ENCODE measurements at regions not wholly inside any gene's neighbourhood (a gene's known extent, or its start where the extent isn't known, plus 50 kb on each side); places are given as distances from the start of the nearest gene placed in this dataset.
"Not testable (repeated sequence)": the region's sequence is repeated elsewhere in the genome, so short reads cannot be mapped to it uniquely, and the experiment has no call there.

DNA sequence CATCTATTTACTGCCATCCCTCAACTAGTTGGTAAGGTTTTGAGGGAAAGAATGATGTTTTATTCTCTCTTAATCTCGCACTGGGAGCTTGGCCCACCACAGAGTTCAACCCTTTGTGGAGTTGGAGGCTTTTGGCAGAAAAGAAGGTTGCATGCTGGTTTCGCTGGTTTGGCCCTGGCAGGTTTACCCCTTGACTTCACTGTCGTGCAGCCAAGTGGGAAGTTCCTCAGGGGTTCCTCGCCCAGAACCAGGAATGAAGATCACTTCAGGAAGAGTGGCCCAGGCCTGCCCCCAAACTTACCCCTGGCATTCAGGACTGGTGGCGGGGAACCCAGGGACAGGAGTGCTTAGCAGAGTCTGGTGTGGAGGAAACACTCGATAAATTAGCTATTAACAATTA, 103.1 kb upstream of the LYZL2 start:
- DNase-seq (ENCODE audit: low read depth), result no peak

DNA sequence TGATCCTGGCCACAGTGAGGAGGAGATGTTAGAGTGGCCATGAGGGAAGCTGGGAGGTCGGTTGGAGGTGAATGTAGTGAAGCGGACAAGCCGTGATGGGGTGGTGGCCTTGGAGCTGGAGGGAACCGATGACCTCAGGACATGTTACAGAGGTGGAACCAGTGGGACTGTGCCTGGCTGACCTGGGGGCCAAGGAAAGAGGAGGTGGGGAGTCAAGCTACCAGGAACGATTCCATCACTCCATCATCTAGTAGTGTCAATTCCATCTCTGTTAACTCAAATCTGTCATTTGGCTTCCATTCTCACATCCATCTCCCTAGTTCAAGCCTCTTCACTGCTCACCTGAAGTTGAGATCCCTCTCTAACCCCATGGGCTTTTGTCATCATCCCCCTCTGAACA, 102.4 kb upstream of the LYZL2 start:
- DNase-seq (ENCODE audit: low read depth), result no peak

DNA sequence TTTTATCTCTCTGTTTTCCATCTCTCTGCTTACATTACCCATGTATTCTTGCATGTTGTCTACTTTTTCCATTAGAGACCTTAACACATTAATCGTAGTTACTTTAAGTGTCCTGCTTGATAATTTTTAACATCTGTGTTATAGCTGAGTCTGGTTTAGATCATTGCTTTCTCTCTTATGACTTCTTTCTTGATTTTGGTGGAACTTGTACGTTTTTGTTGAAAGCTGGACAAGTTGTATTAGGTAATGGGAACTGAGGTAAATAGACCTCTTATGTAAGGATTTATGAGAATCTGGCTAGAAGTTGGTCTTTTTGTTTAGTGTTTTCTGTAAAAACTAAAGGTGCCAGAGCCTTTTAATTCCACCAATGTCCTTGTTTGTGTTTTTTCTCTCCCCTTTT, 100.8 kb upstream of the LYZL2 start:
- no peak for DNase-seq (ENCODE audit: low read depth)

DNA sequence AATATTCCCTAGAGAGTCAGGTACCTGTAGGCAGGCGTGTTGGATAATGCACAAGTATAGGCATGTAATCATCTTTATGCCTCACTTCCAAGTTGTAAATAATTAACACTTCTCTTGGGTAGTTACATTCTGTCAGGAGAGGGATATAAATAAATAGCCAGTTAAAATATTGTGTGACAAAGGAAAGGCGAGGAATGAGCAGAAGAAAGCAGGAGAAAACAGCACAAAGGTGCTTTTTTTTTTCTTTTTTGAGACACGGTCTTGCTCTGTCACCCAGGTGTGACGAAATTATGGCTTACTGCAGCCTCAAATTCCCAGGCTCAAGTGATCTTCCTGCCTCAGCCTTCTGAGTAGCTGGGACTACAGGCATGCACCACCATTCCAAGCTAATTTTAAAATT, 99.2 kb upstream of the LYZL2 start:
- DNase-seq (ENCODE audit: low read depth), result no peak

DNA sequence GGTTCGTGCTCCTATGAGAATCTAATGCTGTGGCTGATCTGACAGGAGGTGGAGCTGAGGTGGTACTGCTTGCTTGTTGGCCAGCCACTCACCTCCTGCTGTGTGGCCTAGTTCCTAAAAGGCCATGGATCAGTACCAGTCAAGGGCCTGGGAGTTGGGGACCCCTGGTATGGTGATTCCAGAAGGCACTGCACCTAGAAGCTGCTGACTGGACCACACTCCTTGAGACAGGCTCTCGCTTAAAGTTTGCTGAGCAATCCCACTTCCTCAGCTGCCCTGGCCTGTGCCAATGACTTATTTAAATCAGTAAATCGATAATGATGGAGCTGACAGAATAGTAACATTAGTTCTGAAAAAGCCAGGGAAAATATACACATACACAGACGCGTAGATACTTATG, 98.6 kb upstream of the LYZL2 start:
- no peak for DNase-seq (ENCODE audit: low read depth)

DNA sequence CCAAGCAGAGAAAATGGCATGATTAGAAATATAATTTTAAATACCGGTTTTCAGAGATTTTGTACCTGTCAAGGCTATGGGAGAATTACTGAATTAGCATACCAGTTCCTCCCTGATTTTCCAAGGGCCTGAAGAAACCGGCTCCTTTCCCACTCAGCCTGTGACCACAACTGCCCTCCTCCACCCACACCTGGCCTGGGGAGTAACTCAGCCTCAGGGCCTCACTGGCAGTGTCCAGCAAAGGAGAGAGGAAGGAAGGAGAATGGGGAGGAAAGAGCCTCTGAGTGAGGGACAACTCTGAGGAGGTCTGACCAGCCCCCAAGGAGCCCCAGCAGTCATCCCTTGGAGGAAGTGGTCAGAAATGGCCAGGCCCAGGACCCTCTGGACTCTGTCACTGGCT, 98.0 kb upstream of the LYZL2 start:
- DNase-seq (ENCODE audit: low read depth), result no peak

DNA sequence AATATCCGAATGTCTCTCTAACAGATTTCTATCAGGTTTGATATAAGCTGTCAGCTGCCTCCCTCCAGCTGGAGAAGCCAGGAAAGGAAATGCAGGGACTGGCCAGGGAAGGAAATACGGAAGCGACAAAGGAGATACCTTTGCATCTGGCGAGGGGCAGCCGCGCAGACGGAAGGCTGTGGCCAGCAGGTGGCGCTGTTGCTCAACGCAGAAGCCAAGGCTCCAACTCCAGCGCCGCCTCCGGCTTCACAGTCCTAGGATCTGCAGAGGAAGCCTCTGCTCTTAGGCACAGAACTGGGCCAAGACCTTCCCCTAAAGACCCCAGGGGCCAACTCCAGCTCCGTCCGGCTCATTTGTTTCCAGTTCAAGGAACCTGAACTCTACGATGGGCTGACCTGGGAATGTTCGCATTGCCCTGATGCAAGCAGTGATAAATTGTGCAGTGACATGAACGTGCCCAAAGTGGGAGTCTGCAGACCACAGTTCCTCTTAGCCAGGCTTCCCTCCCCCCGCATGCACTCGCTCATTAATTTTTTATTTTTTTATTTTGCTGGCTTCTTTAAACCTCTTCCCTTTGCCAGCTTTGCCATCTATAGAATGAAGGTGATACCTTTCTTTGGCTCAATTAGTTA, 97.3 kb upstream of the LYZL2 start:
- peak; percentile 69 for DNase-seq (ENCODE audit: low read depth)

DNA sequence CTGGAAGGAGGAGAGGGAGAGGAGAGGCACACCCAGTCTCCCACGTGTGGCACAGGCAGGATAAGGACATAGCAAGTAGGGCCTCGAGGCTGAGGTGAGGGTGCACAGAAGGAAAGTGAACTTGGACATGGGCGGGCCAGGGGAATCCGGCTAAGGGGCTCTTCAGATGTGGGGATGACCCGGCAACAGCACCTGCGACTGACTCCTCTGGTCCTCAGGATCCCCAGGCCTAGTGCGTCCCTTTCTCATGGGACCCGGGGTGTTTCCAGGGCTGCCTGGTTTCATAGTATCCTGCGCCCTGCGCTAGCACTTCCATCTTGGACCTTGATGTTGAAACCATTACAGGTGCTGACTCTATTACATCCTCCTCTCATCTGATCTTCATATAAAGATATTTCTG, 96.1 kb upstream of the LYZL2 start:
- DNase-seq (ENCODE audit: low read depth), result no peak

DNA sequence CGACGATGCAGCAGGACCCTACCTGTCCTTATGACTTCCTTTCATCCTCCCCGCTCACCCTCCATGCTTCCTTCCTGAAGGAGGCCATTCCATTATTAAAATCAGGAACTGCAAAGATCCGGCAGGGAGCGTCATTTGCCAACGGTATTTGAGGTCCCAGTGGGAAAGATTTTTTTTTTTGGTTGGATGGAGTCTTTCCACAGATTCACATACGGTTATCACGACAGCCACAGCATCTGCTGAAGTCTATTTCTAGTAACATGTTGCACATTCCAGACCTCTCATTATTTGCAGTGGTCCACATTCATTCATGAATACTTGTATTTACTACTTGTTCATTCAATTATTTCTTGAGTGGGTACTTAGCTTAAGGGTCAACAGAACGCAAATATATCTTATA, 94.7 kb upstream of the LYZL2 start:
- no peak for DNase-seq (ENCODE audit: low read depth)

DNA sequence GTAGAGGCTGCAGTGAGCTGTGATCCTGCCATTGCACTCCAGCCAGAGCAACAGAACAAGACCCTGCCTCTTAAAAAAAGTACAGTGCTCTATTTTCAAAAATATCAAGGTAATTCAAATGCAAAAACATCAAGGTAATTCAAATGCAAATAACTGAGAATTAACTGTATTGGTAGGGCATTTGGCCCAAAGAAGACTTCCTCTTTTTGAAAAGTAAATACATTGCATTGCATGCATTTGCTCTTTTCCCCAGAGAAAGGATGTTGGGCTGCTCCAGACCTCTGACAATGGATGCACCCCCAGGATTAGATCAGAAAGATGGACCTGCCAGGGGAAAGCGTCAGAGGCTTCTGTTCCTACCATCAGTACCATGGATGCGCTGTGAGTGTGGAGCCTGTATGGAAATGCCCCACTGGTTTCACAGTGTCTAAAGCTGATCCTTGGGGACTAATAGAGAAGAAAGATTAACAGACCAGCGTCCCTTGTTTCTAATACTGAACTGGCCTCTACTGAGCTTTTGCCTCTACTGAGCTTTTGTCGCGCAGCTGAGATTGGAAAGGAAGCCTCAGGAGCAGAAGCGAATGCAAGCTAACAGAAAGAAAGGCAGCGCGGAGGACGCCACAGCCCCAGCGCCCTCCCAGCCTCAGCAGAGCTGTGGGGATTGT, 93.5 kb upstream of the LYZL2 start:
- DNase-seq (ENCODE audit: low read depth), result no peak

DNA sequence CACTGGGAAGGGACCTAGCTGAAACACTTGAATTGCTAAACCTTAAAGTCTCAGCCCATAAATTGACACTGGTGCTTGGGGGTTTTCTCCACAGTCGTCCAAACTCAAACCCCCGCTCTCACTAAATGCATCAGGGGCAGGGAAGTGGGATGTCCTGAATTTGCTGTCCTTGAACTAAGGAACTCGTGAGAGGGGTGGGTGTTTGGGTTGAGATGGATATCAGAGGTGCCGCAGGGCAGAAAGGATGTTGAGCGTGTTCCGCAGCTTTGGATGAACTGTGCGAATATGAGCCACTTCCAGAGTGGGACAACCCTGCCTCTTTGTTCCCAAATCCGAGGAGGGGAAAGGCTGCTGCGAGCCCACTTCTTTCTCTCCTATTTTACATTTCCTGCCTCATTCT, 90.3 kb upstream of the LYZL2 start:
- no peak for DNase-seq (ENCODE audit: low read depth)

DNA sequence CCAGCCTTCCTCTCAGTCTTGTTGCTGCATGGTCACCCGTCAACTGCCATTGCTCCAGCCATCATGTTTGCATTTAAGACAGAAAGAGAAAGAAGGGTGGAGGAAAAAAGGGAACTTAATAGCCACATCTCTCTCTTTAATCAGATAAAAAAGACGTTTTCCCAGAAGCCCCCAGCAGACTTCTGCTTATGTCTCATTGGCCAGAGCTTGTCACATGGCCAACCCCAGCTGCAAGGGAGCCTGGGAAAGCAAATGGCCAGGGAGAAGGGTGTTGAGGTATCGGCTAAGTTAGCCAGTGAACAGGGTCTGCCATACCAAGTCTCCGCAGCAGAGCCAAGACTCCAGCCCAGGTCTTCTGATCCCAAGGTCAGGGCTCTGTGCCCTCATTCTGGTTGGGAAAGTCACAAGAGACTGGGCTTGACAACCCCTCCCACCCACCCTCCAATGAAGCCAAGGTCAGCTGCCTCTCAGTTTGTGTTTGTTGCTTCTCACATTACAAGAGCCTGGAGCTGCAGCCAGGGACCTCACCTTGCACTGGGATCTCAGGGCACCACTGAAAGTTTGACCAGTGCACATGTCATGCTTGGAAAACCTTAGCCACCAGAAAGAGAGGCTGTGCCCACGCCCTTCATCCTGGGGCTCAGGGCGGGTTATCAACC, 80.3 kb upstream of the LYZL2 start:
- DNase-seq (ENCODE audit: low read depth), result no peak

DNA sequence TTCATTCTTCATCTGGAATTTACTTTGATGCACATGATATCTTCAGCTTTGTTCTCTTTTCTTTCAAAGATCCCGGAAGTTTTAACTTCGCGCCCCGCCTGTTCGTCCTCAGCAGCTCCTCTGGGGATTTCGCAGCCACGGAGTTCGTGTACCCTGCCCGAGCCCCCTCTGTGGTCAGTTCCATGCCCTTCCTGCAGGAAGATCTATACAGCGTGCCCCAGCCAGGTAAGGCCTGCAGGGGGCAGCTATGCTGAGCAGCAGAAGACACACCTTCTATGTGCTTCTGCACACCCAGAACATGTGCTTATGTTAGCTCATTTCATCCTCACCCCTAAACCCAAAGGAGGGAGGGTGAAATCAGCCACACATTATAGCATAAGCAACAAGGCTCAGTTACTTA, 79.7 kb upstream of the LYZL2 start:
- DNase-seq (ENCODE audit: low read depth), result no peak

DNA sequence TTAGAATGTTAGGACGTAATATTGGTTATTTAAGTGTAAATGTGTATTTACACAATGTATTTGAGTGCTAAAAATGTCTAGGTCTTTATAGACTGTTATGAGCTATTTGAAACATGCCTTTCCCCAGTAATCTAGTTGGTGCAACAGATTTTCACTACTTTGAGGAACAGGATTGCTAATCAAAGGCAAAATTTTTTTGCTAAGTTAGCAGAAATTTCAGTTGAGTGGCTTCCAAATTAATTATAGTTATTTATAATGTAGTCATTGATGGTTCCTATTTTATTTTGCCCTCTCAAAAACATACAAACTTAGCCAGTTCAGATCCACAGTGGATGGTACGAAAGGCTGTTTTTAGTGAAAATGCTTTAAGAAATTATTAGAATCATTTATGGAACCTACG, 78.7 kb upstream of the LYZL2 start:
- DNase-seq (ENCODE audit: low read depth), result no peak

DNA sequence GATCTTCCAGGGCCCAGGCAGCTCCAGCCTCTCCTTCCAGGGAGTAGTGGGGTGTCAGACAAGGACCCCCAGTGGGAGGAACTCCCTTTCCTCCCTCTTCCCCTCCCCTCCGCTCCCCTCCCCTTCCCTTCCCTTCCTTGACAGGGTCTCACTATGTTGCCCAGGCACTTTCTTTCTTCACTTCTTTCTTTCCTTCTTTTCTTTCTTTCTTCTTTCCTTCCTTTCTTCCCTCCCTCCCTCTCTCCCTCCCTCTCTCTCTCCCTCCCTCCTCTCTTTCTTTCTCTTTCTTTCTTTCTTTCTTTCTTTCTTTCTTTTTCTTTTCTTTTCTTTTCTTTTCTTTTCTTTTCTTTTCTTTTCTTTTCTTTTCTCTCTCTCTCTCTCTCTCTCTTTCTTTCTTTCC, 76.6 kb upstream of the LYZL2 start:
- DNase-seq (ENCODE audit: low read depth), result not testable (repeated sequence)

DNA sequence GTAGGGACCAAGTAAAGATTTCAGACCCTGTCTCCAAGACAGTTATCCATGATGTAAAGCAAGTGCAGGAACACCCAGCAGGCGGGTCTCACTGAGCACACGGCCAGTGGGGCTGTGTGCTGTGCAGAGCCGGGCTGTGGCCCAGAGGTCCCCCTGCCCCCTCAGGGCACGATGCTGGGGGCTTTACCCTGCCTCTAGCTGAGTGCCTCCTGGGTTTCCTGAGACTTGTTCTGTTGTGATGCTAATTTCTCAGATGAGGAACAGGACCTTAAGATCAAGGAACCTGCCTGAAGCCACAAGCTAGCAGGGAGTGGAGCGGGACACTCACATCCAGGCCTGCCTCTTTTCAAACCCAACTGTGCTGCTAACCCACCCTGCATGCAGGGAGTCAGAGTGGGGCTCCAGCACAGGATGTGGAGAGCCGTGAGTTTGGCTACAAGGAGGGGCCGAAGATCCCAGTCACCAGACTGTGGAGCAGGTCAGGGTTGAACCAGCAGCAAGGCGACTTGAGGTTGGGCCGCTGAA, 76.1 kb upstream of the LYZL2 start:
- no peak for DNase-seq (ENCODE audit: low read depth)

DNA sequence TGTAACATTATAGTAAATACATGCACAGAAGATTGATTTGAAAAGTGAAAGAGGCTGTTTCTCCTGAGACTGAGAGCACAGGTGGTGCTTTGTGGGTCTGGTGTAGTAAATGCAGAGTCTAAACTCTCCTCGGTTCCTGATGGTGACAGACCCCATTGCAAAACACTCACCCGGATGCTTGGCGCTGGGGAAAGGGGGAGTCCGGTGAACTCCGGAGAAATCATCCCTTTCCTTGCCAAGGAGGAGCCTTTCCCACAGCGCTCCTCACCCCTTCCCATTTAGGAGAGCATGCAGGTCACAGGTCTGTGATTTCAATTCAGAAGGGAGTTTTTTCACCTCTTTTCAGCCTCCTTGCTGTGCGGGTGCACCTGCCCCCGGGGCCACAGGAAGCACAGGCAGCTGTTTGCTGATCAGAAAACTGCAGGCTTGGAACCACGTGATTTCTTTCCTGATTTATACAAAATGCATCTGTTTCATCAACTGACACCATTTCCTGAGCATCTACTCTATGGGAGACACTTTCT, 75.6 kb upstream of the LYZL2 start:
- no peak for DNase-seq (ENCODE audit: low read depth)

DNA sequence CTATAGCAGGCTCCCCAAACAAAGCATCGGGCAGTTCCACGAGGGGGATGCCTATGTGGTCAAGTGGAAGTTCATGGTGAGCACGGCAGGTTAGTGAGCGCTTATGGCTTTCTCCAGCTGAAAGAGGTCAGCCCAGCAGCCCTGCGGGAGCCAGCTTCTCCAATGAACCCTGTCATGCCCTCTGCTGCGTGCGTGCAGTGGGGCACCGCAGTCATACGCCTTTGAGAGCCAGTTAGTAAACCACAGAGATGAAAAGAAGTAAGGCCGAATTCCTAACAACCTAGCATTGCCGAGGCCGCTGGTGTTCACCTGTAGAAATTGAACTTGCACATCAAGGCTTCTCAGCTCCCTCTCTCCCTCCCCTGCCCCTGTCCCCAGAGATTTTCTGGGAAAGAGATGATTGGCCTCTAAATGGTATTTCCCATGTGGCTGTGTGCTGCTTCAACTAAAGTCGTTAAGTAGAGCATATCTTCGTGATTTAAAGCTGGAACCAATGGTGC, 75.1 kb upstream of the LYZL2 start:
- not testable (repeated sequence) for DNase-seq (ENCODE audit: low read depth)

DNA sequence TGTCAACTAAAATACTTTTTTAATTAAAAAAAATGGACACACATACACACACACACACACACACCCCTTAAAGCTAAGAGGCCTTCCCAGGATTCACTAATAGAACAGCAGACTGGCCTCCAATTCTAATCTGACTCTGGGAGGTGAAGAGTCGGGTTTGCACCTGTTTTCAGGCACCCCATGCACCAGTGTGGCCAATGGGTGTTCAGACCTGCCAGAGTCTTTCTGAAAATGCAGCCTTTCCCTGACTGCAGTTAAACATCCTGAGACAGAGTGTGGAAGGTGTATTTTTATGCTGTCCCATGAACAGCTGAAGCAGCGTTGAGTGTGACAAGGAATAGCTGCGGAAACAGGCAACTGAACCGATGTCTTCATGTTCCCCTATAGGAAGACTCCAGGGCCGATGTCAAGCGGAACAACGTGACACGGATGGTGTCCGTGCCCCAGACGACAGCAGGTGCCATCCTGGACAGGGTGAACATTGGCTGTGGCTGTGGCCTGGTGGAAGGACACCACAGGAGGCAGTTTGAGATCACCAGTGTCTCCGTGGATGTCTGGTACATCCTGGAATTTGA, 74.6 kb upstream of the LYZL2 start:
- DNase-seq (ENCODE audit: low read depth), result no peak

DNA sequence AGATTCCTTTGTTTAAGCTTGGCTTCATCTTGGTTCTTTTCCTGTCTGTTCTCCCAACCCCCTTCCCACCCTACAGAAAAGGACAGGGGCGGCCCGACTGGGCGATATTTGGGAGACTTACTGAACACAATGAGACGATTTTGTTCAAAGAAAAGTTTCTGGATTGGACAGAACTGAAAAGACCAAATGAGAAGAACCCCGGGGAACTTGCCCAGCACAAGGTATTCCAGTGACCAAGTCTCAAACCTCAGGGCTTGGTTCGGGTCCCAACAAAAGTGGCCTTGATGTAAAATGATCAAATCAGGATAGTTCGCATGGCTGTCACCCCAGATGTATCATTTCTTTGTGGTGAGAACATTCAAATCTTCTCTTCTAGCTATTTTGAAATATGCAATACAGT, 73.9 kb upstream of the LYZL2 start:
- not testable (repeated sequence) for DNase-seq (ENCODE audit: low read depth)

DNA sequence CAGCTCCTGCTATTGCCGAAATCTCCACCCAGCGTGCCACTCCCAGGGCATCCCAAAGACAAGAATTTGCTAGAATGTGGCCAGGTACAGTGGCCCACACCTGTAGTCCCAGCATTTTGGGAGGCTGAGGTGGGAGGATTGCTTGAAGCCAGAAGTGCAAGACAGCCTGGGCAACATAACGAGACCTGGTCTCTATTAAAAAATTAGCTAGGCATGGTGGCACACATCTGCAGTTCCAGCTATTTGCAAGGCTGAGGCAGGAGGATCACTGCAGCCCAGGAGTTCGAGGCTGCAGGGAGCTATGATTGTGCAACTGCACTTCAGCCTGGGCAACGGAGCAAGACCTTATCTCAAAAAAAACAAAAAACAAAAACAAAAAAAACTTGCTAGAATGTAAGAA, 73.3 kb upstream of the LYZL2 start:
- DNase-seq (ENCODE audit: low read depth), result no peak

DNA sequence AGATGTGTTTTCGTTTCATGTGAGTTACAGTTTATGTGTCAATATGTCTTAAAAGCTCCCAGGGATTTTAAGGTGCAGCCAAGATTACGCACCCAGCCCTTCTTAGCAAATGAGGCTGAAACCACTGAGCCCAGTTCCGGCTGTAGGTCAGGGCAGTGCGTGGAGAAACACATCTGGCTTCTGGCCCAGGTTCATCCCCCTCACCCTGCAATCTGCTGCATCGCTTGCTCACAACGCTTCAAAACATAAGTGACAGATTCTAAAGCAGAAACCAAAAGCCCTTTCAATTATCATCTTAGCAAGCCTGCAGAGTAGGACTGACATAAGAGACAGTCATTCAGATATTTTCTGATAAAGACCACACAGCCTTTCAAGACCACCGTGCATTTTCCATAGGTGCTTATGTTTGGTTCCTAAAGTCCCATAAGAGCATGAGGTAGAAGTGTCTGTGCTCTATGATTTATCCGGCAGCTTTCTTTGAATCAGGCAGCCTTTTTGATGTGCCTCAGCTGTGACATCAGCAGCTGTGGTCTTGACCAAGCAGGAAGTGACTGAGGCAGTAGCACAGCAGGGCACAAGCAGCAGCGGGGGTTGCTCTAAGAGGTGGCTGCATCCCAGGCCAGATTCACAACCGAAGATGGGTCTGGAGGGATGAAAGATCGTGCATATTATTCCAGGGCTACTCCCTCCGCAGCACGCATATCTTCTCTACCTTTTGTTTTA, 72.1 kb upstream of the LYZL2 start:
- peak; percentile 52 for DNase-seq (ENCODE audit: low read depth)

Data from stimulated activated CD4-positive, alpha-beta T cell treated with anti-CD3 and anti-CD28 coated beads, Interleukin-2, amount 100 ng/mL, for 4 hours (primary cell).